Neural crest cell (in vitro differentiated cells): ENCODE measurements at regions not wholly inside any gene's neighbourhood (a gene's known extent, or its start where the extent isn't known, plus 50 kb on each side); places are given as distances from the start of the nearest gene placed in this dataset.

ENCODE experiments used
- DNase-seq: peaks from one replicate; pipeline ENCODE4 v3.0.0; 2021; ENCODE audit warnings: low read depth, mixed read lengths, low spot score
- H3K27ac Mint-ChIP-seq: one replicate; pipeline ENCODE4 v1.8.0; 2021; ENCODE audit warnings: mild to moderate bottlenecking, mixed read lengths; ENCODE audit not compliant: unreplicated experiment
- H3K27me3 Mint-ChIP-seq: 2 replicates; pipeline ENCODE4 v1.8.0; 2021; ENCODE audit warnings: low read depth, mild to moderate bottlenecking, mixed read lengths
- H3K36me3 Mint-ChIP-seq: 2 replicates; pipeline ENCODE4 v1.8.0; 2021; ENCODE audit warnings: low read depth, mild to moderate bottlenecking, mixed read lengths
- H3K4me1 Mint-ChIP-seq: 2 replicates; pipeline ENCODE4 v1.8.0; 2021; ENCODE audit warnings: mixed read lengths
- H3K4me3 Mint-ChIP-seq: one replicate; pipeline ENCODE4 v1.8.0; 2021; ENCODE audit warnings: mild to moderate bottlenecking, mixed read lengths
- H3K9me3 Mint-ChIP-seq: 2 replicates; pipeline ENCODE4 v1.8.0; 2021; ENCODE audit warnings: mixed read lengths
- TF ChIP-seq, protein P1 (sequence below): fragments of 200-600 bp; sonication (generic); conservative IDR thresholded peaks from 2 replicates; pipeline ENCODE4 v1.5.0; 2021; ENCODE audit warnings: antibody characterized with exemption, mild to moderate bottlenecking

DNA sequence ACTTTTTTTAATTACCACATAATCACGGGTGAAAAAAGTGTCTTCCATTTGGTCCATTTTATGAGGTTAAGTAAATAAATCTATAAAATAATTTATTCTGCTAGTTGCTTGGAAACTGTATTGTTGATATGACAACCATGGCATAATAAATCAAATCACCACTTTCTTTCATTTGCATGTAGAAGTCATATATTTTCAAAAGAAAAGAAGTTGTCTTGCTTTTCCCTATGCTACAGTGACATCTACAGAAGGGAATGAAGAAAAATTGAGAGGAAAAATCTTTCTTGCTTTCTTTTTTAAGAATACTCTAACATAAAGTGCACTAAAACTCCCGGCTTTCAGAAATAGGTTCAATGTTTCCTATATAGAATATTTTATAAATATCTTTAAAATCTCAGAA is 228.5 kb downstream of the ZBBX start:
- Mint-ChIP-seq H3K9me3 (peaks cover 3% of the 10 kb centered on the region), H3K27ac (no peak overlapping the region), H3K36me3 (no peaks in the 10 kb centered on the region), H3K4me3 (no peak overlapping the region), H3K4me1 (no peaks in the 10 kb centered on the region), H3K27me3 (no peaks in the 10 kb centered on the region)
- TF ChIP-seq, protein P1, sequence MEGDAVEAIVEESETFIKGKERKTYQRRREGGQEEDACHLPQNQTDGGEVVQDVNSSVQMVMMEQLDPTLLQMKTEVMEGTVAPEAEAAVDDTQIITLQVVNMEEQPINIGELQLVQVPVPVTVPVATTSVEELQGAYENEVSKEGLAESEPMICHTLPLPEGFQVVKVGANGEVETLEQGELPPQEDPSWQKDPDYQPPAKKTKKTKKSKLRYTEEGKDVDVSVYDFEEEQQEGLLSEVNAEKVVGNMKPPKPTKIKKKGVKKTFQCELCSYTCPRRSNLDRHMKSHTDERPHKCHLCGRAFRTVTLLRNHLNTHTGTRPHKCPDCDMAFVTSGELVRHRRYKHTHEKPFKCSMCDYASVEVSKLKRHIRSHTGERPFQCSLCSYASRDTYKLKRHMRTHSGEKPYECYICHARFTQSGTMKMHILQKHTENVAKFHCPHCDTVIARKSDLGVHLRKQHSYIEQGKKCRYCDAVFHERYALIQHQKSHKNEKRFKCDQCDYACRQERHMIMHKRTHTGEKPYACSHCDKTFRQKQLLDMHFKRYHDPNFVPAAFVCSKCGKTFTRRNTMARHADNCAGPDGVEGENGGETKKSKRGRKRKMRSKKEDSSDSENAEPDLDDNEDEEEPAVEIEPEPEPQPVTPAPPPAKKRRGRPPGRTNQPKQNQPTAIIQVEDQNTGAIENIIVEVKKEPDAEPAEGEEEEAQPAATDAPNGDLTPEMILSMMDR: peak; percentile 42
- no peak for DNase-seq

DNA sequence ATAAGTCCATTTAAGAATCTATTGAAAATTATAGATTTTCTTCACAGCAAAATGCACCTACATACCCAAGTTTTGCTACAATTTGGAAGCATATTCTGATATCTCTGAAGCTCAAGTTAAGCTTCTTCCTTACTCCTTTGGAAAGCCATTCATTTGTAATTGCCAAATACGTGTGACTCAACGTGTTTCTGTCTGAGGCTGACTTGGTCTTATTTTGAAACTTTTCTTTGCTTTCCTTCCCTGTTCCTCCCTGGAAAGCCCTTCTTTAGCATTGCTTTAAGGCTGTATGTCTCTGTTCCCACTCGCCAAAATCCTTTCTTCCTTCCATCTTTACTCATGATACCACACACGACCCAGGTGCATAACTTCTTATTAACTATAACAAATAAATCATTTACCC is 232.0 kb downstream of the ZBBX start:
- Mint-ChIP-seq H3K27me3 (no peaks in the 10 kb centered on the region), H3K4me3 (no peak overlapping the region), H3K4me1 (no peaks in the 10 kb centered on the region), H3K36me3 (no peaks in the 10 kb centered on the region), H3K27ac (no peak overlapping the region), H3K9me3 (no peaks in the 10 kb centered on the region)
- no peak for DNase-seq
- TF ChIP-seq, protein P1: no peak

DNA sequence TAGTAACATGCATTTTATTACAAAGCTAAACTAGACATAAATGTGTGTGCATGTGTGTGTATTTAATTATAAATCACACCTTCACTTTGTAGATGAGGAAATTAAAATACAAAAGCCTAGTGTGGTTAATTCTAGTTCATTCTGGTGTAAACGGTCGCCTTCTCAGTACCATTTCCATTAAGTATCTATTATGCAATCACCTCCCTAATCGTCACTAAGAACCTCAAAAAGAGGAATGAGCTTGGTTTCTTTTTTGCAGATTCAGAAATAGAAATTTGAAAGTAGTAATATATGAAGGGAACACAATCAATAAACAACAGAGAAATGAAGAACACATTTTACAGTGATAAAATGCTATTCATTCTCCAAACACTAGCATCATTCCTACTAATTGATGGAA is 233.2 kb downstream of the ZBBX start:
- TF ChIP-seq, protein P1: no peak
- no peak for DNase-seq
- Mint-ChIP-seq H3K9me3 (no peaks in the 10 kb centered on the region), H3K27me3 (no peaks in the 10 kb centered on the region), H3K4me3 (no peak overlapping the region), H3K36me3 (no peaks in the 10 kb centered on the region), H3K27ac (no peak overlapping the region), H3K4me1 (no peaks in the 10 kb centered on the region)

DNA sequence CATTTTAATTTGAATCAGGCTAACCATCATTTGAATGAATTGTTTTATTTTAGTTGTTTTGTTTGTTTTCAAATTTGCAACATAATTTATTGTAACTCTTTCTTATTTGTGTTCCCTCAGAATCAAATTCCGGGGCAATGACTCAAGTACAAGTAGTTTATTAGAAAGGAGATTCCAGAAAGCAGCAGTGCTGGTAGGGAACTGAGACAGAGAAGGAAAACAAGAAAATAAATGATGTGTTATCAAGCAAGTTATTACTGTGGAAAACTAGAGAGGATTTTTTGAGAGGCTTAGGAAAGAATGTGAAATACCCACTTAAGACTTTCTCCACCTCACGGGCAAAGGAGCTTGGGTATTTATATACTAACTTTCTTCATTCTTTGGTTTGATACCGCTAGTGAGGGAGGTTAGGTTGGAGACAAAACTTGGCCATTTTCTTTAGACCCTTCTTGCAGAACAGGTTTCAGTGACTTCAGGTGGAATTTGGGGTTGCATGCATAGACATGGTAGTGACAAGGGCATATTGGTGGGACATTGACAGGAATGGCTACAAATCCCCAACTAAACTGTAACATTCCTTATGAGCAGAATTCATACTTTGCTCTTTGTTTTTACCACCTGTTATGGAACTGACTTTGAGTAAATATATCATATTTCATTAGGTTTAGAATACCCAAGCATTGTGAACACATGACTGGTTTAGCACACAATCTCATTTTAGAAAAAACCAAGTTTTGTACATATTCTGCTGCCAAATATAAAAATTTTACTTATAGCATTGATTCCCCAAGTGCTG is 254.3 kb downstream of the ZBBX start:
- Mint-ChIP-seq H3K27me3 (no peaks in the 10 kb centered on the region), H3K4me1 (no peaks in the 10 kb centered on the region), H3K36me3 (peaks cover 2% of the 10 kb centered on the region), H3K9me3 (peaks cover 2% of the 10 kb centered on the region), H3K4me3 (no peak overlapping the region), H3K27ac (no peak overlapping the region)
- DNase-seq: no peak
- TF ChIP-seq, protein P1: no peak

DNA sequence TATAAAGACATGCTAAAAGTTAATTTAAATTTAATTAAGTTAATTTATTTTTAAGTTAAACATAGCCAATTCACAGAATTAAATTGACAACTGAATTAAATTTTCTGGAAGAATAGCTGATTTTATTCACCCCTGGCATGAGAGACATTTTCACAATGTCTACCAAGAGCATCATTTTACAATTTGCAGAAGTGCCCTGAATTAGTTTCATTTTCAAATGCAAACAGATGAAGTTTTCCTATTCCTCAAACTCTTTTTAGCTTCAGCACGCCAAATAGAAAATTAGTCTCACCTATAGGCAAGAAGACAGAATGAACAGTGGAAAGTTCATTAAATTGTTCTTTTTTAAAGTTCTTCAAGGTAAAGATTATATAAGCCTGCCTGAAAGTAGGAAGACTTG is 259.3 kb downstream of the ZBBX start:
- Mint-ChIP-seq H3K27me3 (no peaks in the 10 kb centered on the region), H3K36me3 (no peaks in the 10 kb centered on the region), H3K4me1 (no peaks in the 10 kb centered on the region), H3K9me3 (peaks cover 12% of the 10 kb centered on the region), H3K27ac (no peak overlapping the region), H3K4me3 (no peak overlapping the region)
- no peak for DNase-seq
- TF ChIP-seq, protein P1: no peak
